B cell (primary cell): ENCODE measurements at regions not wholly inside any gene's neighbourhood (a gene's known extent, or its start where the extent isn't known, plus 50 kb on each side); places are given as distances from the start of the nearest gene placed in this dataset.

Experiments used
- ATAC-seq: fragments of 200-7000 bp; cut with Tn5 transposase; one replicate; pipeline ENCODE4 v1.10.0; 2021; ENCODE audit warnings: low read depth, mild to moderate bottlenecking, moderate number of reproducible peaks, moderate library complexity
- CTCF ChIA-PET: fragments of 350-600 bp; sonication (Branson Sonifier 250); formaldehyde crosslinking; loops from one replicate; lab custom pipeline; 2021; ENCODE audit warnings: antibody characterized with exemption, inconsistent platforms; lab: Charles Lee
- POLR2A ChIA-PET: fragments of 350-600 bp; sonication (Branson Sonifier 250); formaldehyde crosslinking; loops from one replicate; lab custom pipeline; 2021; ENCODE audit warnings: antibody characterized with exemption; lab: Charles Lee
- DNase-seq: peaks from one replicate; pipeline ENCODE4 v3.0.0; 2013
- H2AFZ ChIP-seq: 2 replicates; pipeline ENCODE4 v1.6.1; 2012; ENCODE audit warnings: mild to moderate bottlenecking, low read depth, low read length; ENCODE audit not compliant: insufficient read depth, poor library complexity, severe bottlenecking
- H3K27ac ChIP-seq, 2 donors: 1 replicate in 1 of 2; 2 replicates in 1 of 2; pipeline ENCODE4 v1.5.1; 2012 to 2013; ENCODE audit warnings: low read length in 2 of 2, mild to moderate bottlenecking in 2 of 2, moderate library complexity in 1 of 2
- H3K27me3 ChIP-seq, 4 experiments: fragments of 200-600 bp in 1 of 4; sonication (generic) in 1 of 4; replicated peaks in 1 of 4; 1 replicate in 2 of 4; 2 replicates in 2 of 4; pipeline versions ENCODE4 v1.6.1 to v1.7.0; 2013 to 2016; ENCODE audit warnings: low read length in 3 of 4, mild to moderate bottlenecking in 2 of 4, mixed read lengths in 1 of 4, moderate library complexity in 1 of 4; ENCODE audit not compliant: insufficient read depth in 4 of 4, control insufficient read depth in 3 of 4; ENCODE audit errors: control extremely low read depth in 1 of 4
- H3K36me3 ChIP-seq, 2 experiments: replicated peaks in 1 of 2; 1 replicate in 1 of 2; 2 replicates in 1 of 2; pipeline versions ENCODE4 v1.6.1 to v1.7.1; 2013; ENCODE audit warnings: low read length in 1 of 2; ENCODE audit not compliant: insufficient read depth in 2 of 2, control insufficient read depth in 1 of 2; ENCODE audit errors: control extremely low read depth in 1 of 2, extremely low read depth in 1 of 2
- H3K4me1 ChIP-seq, 2 donors: fragments of 200-600 bp in 1 of 2; sonication (generic) in 1 of 2; 1 replicate in 1 of 2; 2 replicates in 1 of 2; pipeline versions ENCODE4 v1.5.1 to v1.6.1; 2013 to 2017; ENCODE audit warnings: low read length in 2 of 2; ENCODE audit not compliant: control insufficient read depth in 2 of 2, insufficient read depth in 2 of 2
- H3K4me2 ChIP-seq: replicated peaks from 2 replicates; pipeline ENCODE3; 2012; ENCODE audit warnings: mild to moderate bottlenecking, low read depth, low read length; ENCODE audit not compliant: poor library complexity, severe bottlenecking
- H3K4me3 ChIP-seq, 5 experiments: fragments of 200-600 bp in 1 of 5; sonication (generic) in 1 of 5; 1 replicate in 3 of 5; 2 replicates in 2 of 5; pipeline versions ENCODE4 v1.5.1 to v1.7.0; 2011 to 2016; ENCODE audit warnings: low read length in 4 of 5, mild to moderate bottlenecking in 4 of 5, low read depth in 2 of 5, control low read depth in 1 of 5, moderate library complexity in 1 of 5; ENCODE audit not compliant: insufficient read depth in 1 of 5; ENCODE audit errors: control extremely low read depth in 1 of 5, extremely low read depth in 1 of 5
- H3K79me2 ChIP-seq: fragments of 200-600 bp; sonication (generic); one replicate; pipeline ENCODE4 v1.6.0; 2016; ENCODE audit warnings: low read length; ENCODE audit not compliant: control insufficient read depth, insufficient read depth
- H3K9ac ChIP-seq: fragments of 200-600 bp; sonication (generic); 2 replicates; pipeline ENCODE4 v1.6.1; 2017; ENCODE audit warnings: mild to moderate bottlenecking, low read length, moderate library complexity
- H3K9me3 ChIP-seq, 3 donors: one replicate each; pipeline versions ENCODE4 v1.6.1 to v1.7.1; 2013; ENCODE audit warnings: low read length in 2 of 3; ENCODE audit not compliant: control insufficient read depth in 2 of 3, insufficient read depth in 1 of 3; ENCODE audit errors: control extremely low read depth in 1 of 3
- H4K20me1 ChIP-seq: 2 replicates; pipeline ENCODE4 v1.6.0; 2012; ENCODE audit warnings: mild to moderate bottlenecking, low read length; ENCODE audit not compliant: insufficient read depth, control insufficient read depth, poor library complexity, severe bottlenecking
- H3K27ac Mint-ChIP-seq: one replicate; pipeline ENCODE4 v1.8.0; 2021; ENCODE audit warnings: mixed read lengths
- H3K27me3 Mint-ChIP-seq: one replicate; pipeline ENCODE4 v1.8.0; 2021; ENCODE audit warnings: mixed read lengths
- H3K4me1 Mint-ChIP-seq: one replicate; pipeline ENCODE4 v1.8.0; 2021; ENCODE audit warnings: mixed read lengths
- H3K4me3 Mint-ChIP-seq: one replicate; pipeline ENCODE4 v1.8.0; 2021; ENCODE audit warnings: mixed read lengths
- H3K9me3 Mint-ChIP-seq: one replicate; pipeline ENCODE4 v1.8.0; 2022; ENCODE audit warnings: mixed read lengths; ENCODE audit not compliant: insufficient read depth
- CTCF ChIP-seq: fragments of 200-600 bp; IDR thresholded peaks from one replicate; pipeline ENCODE4 v1.8.0; 2022; ENCODE audit warnings: antibody characterized with exemption, mild to moderate bottlenecking
- EZH2 ChIP-seq: IDR thresholded peaks from 2 replicates; pipeline ENCODE4 v1.6.1; 2012; ENCODE audit warnings: borderline replicate concordance, low read depth, mild to moderate bottlenecking, moderate library complexity, low read length; ENCODE audit not compliant: insufficient read depth, poor library complexity, severe bottlenecking
- WGBS: methylation state at CpG from one replicate; pipeline ENCODE4 v1.1.5; 2013; ENCODE audit warnings: missing lambda C conversion rate; ENCODE audit not compliant: insufficient coverage; 5-methylcytosine and 5-hydroxymethylcytosine counted together
- intact Hi-C: fragments of 100-400 bp; cut with micrococcal nuclease; formaldehyde crosslinking; loops from one replicate; pipeline ENCODE4 v1.10.0; 2022

GRCh38 chr1:55512466-55512865, 297.3 kb upstream of the USP24 start:
- no peak for DNase-seq
- H3K27ac Mint-ChIP-seq: no peak overlapping the region
- WGBS: no CpG with 5 or more reads among the region's 2 CpGs
- H3K27me3 ChIP-seq: peaks cover 0 to under 1% (median 0%) of the 10 kb centered on the region in 4 experiments
- no peak overlapping the region for H3K4me3 ChIP-seq
- no peak overlapping the region for H3K27ac ChIP-seq
- H3K27me3 Mint-ChIP-seq: peaks cover 31% of the 10 kb centered on the region
- H2AFZ ChIP-seq: no peak overlapping the region
- H4K20me1 ChIP-seq: no peaks in the 10 kb centered on the region
- H3K9ac ChIP-seq: no peak overlapping the region
- no peak overlapping the region for H3K4me2 ChIP-seq
- intact Hi-C loops: no loop called here
- no peak for ATAC-seq
- H3K79me2 ChIP-seq: no peaks in the 10 kb centered on the region
- no peak overlapping the region for H3K4me3 Mint-ChIP-seq
- TF ChIP-seq EZH2 (no peak), CTCF (no peak)
- CTCF ChIA-PET: interaction anchor here (1.7 kb wide), 1 partner anchor 1073 kb away, joined by 4 read pairs; no protein-coding TSS in a partner anchor
- no peaks in the 10 kb centered on the region for H3K9me3 Mint-ChIP-seq
- no peaks in the 10 kb centered on the region for H3K4me1 Mint-ChIP-seq
- no peaks in the 10 kb centered on the region for H3K36me3 ChIP-seq
- H3K9me3 ChIP-seq: no peaks in the 10 kb centered on the region
- POLR2A ChIA-PET: no interaction called here
- H3K4me1 ChIP-seq: no peaks in the 10 kb centered on the region

GRCh38 chr1:55507578-55507931, 292.4 kb upstream of the USP24 start:
- Histone ChIP-seq H3K27me3 (peaks cover 0 to 8% (median 2%) of the 10 kb centered on the region in 4 experiments), H3K4me2 (no peak overlapping the region), H3K27ac (no peak overlapping the region), H3K4me1 (no peaks in the 10 kb centered on the region), H3K79me2 (no peaks in the 10 kb centered on the region), H3K9ac (no peak overlapping the region), H3K9me3 (no peaks in the 10 kb centered on the region), H4K20me1 (no peaks in the 10 kb centered on the region), H3K36me3 (no peaks in the 10 kb centered on the region), H2AFZ (no peak overlapping the region), H3K4me3 (no peak overlapping the region)
- H3K9me3 Mint-ChIP-seq: no peaks in the 10 kb centered on the region
- H3K27ac Mint-ChIP-seq: no peak overlapping the region
- peaks cover 42% of the 10 kb centered on the region for H3K27me3 Mint-ChIP-seq
- no peak for DNase-seq
- ChIA-PET POLR2A (no interaction called here), CTCF (no interaction called here)
- intact Hi-C loops: no loop called here
- no peaks in the 10 kb centered on the region for H3K4me1 Mint-ChIP-seq
- no peak for ATAC-seq
- TF ChIP-seq CTCF (no peak), EZH2 (no peak)
- no peak overlapping the region for H3K4me3 Mint-ChIP-seq
- WGBS: 83% methylated on average over 2 of the region's 2 CpGs
